GM23248 (cell line): ENCODE measurements at regions not wholly inside any gene's neighbourhood (a gene's known extent, or its start where the extent isn't known, plus 50 kb on each side); places are given as distances from the start of the nearest gene placed in this dataset.
"Not testable (repeated sequence)": the region's sequence is repeated elsewhere in the genome, so short reads cannot be mapped to it uniquely, and the experiment has no call there.

Source experiments
- EZH2 ChIP-seq: fragments of 200-600 bp; sonication (generic); IDR thresholded peaks from 2 replicates; pipeline ENCODE4 v1.6.1; 2018; ENCODE audit warnings: antibody characterized with exemption, mild to moderate bottlenecking; ENCODE audit not compliant: insufficient read depth, poor library complexity, severe bottlenecking
- EZH2phosphoT487 ChIP-seq: fragments of 200-600 bp; sonication (generic); IDR thresholded peaks from 2 replicates; pipeline ENCODE4 v1.6.1; 2018; ENCODE audit warnings: antibody characterized with exemption, moderate library complexity, mild to moderate bottlenecking, low read depth; ENCODE audit not compliant: insufficient read depth

DNA sequence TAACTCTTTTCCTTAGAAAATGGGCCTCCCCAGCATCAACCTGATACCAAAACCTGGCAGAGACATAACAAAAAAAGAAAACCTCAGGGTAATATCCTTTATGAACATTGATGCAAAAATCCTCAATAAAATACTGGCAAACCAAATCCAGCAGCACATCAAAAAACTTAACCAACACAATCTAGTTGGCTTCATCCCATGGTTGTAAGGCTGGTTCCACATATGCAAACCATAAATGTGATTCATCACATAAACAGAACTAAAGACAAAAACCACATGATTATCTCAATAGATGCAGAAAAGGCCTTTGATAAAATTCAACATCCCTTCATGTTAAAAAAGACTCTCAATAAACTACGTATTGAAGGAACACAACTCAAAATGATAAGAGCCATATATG is 68.5 kb downstream of the SNTN start:
- not testable (repeated sequence) for TF ChIP-seq EZH2, EZH2phosphoT487
